IMR-90 (cell line): ENCODE measurements at regions not wholly inside any gene's neighbourhood (a gene's known extent, or its start where the extent isn't known, plus 50 kb on each side); places are given as distances from the start of the nearest gene placed in this dataset.

Experiments
- ATAC-seq: fragments of 200-7000 bp; cut with Tn5 transposase; 2 replicates; pipeline ENCODE4 v1.9.1; 2020; ENCODE audit warnings: low read depth, mild to moderate bottlenecking, moderate library complexity
- BruUV-seq: library from RNA; stranded (reverse); fragments of 400-500 nt; replicated peaks from 2 replicates; lab custom pipeline; 2021; lab: Mats Ljungman, UMichigan
- CTCF ChIA-PET: fragments of 300-600 bp; formaldehyde crosslinking; extraction: SDS; loops from one replicate; lab custom pipeline; 2021; ENCODE audit warnings: antibody characterized with exemption; lab: Yijun Ruan, JAX
- POLR2A ChIA-PET: fragments of 300-600 bp; sonication (Branson Sonifier 250); formaldehyde crosslinking; loops from one replicate; lab custom pipeline; 2022; ENCODE audit warnings: antibody characterized with exemption; ENCODE audit not compliant: unreplicated experiment; lab: Charles Lee
- DNase-seq: peaks from one replicate; pipeline ENCODE4 v3.0.0; 2013
- H2AFZ ChIP-seq: replicated peaks from 2 replicates; pipeline ENCODE3; 2013; ENCODE audit warnings: low read length, mild to moderate bottlenecking; ENCODE audit not compliant: poor library complexity
- H2AK5ac ChIP-seq: 2 replicates; pipeline ENCODE4 v1.6.1; 2013; ENCODE audit warnings: low read depth, low read length, inconsistent platforms
- H2AK9ac ChIP-seq: replicated peaks from 2 replicates; pipeline ENCODE3; 2013; ENCODE audit warnings: mild to moderate bottlenecking, low read depth, low read length, moderate library complexity; ENCODE audit not compliant: poor library complexity
- H2BK120ac ChIP-seq: 2 replicates; pipeline ENCODE4 v1.6.1; 2013; ENCODE audit warnings: low read depth, low read length, inconsistent platforms
- H2BK15ac ChIP-seq: 3 replicates; pipeline ENCODE4 v1.6.1; 2013; ENCODE audit warnings: low read depth, low read length, inconsistent platforms
- H2BK20ac ChIP-seq: 2 replicates; pipeline ENCODE4 v1.6.1; 2013; ENCODE audit warnings: low read depth, mild to moderate bottlenecking, inconsistent platforms, low read length, moderate library complexity
- H2BK5ac ChIP-seq: 2 replicates; pipeline ENCODE4 v1.6.1; 2013; ENCODE audit warnings: mild to moderate bottlenecking, low read depth, low read length, inconsistent platforms; ENCODE audit not compliant: poor library complexity, severe bottlenecking
- H3K14ac ChIP-seq: replicated peaks from 2 replicates; pipeline ENCODE4 v1.6.1; 2013; ENCODE audit warnings: low read depth, low read length, inconsistent platforms
- H3K18ac ChIP-seq: 2 replicates; pipeline ENCODE4 v1.6.1; 2013; ENCODE audit warnings: low read depth, low read length, control low read depth
- H3K23ac ChIP-seq: 2 replicates; pipeline ENCODE4 v1.6.1; 2013; ENCODE audit warnings: low read depth, low read length, inconsistent platforms
- H3K27ac ChIP-seq: 2 replicates; pipeline ENCODE4 v1.5.1; 2013; ENCODE audit warnings: mild to moderate bottlenecking, control low read depth, low read length; ENCODE audit not compliant: insufficient read depth
- H3K27me3 ChIP-seq: 2 replicates; pipeline ENCODE4 v1.6.1; 2013; ENCODE audit warnings: low read length; ENCODE audit not compliant: control insufficient read depth, insufficient read depth
- H3K36me3 ChIP-seq: 2 replicates; pipeline ENCODE4 v1.6.1; 2013; ENCODE audit warnings: low read length, mixed read lengths; ENCODE audit not compliant: control insufficient read depth, insufficient read depth
- H3K4ac ChIP-seq: 2 replicates; pipeline ENCODE4 v1.6.1; 2013; ENCODE audit warnings: low read depth, low read length, inconsistent platforms
- H3K4me1 ChIP-seq: 2 replicates; pipeline ENCODE4 v1.6.1; 2013; ENCODE audit warnings: low read length, mixed read lengths; ENCODE audit not compliant: control insufficient read depth, insufficient read depth
- H3K4me2 ChIP-seq: 2 replicates; pipeline ENCODE4 v1.6.1; 2013; ENCODE audit warnings: low read depth, mild to moderate bottlenecking, control low read depth, low read length, moderate library complexity
- H3K4me3 ChIP-seq: 2 replicates; pipeline ENCODE4 v1.5.1; 2013; ENCODE audit warnings: low read depth, mild to moderate bottlenecking, control low read depth, low read length, moderate library complexity; ENCODE audit not compliant: insufficient read depth
- H3K56ac ChIP-seq: 2 replicates; pipeline ENCODE4 v1.6.1; 2013; ENCODE audit warnings: low read length, inconsistent platforms; ENCODE audit not compliant: insufficient read depth; ENCODE audit errors: extremely low read depth
- H3K79me1 ChIP-seq, 2 experiments: 2 replicates each; pipeline ENCODE4 v1.6.1; 2013; ENCODE audit warnings: low read length in 2 of 2, inconsistent platforms in 1 of 2, low read depth in 1 of 2
- H3K9ac ChIP-seq: 2 replicates; pipeline ENCODE4 v1.6.1; 2013; ENCODE audit warnings: low read depth, low read length, control low read depth
- H3K9me1 ChIP-seq: 2 replicates; pipeline ENCODE4 v1.6.1; 2013; ENCODE audit warnings: low read length, inconsistent platforms; ENCODE audit not compliant: insufficient read depth
- H3K9me3 ChIP-seq: 2 replicates; pipeline ENCODE4 v1.6.1; 2013; ENCODE audit warnings: low read length; ENCODE audit not compliant: control insufficient read depth, insufficient read depth
- H4K20me1 ChIP-seq: 2 replicates; pipeline ENCODE4 v1.6.1; 2013; ENCODE audit warnings: low read length, inconsistent platforms; ENCODE audit not compliant: insufficient read depth
- H4K5ac ChIP-seq: 2 replicates; pipeline ENCODE4 v1.6.1; 2013; ENCODE audit warnings: mild to moderate bottlenecking, low read depth, low read length, control low read depth
- H4K8ac ChIP-seq, 2 experiments: 2 replicates each; pipeline ENCODE4 v1.6.1; 2013; ENCODE audit warnings: low read depth in 2 of 2, low read length in 2 of 2, control low read depth in 1 of 2, inconsistent platforms in 1 of 2
- H4K91ac ChIP-seq: 2 replicates; pipeline ENCODE4 v1.6.1; 2013; ENCODE audit warnings: low read depth, low read length, inconsistent platforms; ENCODE audit not compliant: insufficient read depth
- BHLHE40 ChIP-seq: fragments of 150-350 bp; IDR thresholded peaks from 2 replicates; pipeline ENCODE4 v1.6.1; 2016; ENCODE audit warnings: mild to moderate bottlenecking, low read depth, low read length
- CEBPB ChIP-seq: IDR thresholded peaks from 2 replicates; pipeline ENCODE4 v1.6.1; 2012; ENCODE audit warnings: low read depth, low read length, improper control_type of control experiment
- MXI1 ChIP-seq: IDR thresholded peaks from 2 replicates; pipeline ENCODE4 v1.6.1; 2012; ENCODE audit warnings: low read depth, mild to moderate bottlenecking, low read length, moderate library complexity, borderline replicate concordance
- NFE2L2 ChIP-seq: fragments of 150-350 bp; IDR thresholded peaks from 2 replicates; pipeline ENCODE4 v1.6.1; 2016; ENCODE audit warnings: low read depth, mild to moderate bottlenecking, low read length
- POLR2A ChIP-seq: IDR thresholded peaks from 2 replicates; pipeline ENCODE4 v1.6.1; 2012; ENCODE audit warnings: mild to moderate bottlenecking, low read depth, low read length
- RAD21 ChIP-seq: IDR thresholded peaks from 2 replicates; pipeline ENCODE4 v1.6.1; 2012; ENCODE audit warnings: low read length, improper control_type of control experiment
- RCOR1 ChIP-seq: IDR thresholded peaks from 2 replicates; pipeline ENCODE4 v1.6.1; 2012; ENCODE audit warnings: mild to moderate bottlenecking, low read length, improper control_type of control experiment; ENCODE audit not compliant: insufficient replicate concordance
- RFX5 ChIP-seq: IDR thresholded peaks from 2 replicates; pipeline ENCODE4 v1.8.0; 2012; ENCODE audit warnings: low read depth, mild to moderate bottlenecking, low read length, moderate library complexity
- WGBS, 2 experiments: methylation state at CpG; one replicate each; pipeline versions ENCODE4 v1.1.5 to v1.1.7; 2013; ENCODE audit warnings: missing lambda C conversion rate in 2 of 2; ENCODE audit not compliant: insufficient read length in 1 of 2; ENCODE audit errors: extremely low coverage in 2 of 2; 5-methylcytosine and 5-hydroxymethylcytosine counted together
- dilution Hi-C: fragments of 300-500 bp; cut with HindIII; formaldehyde crosslinking; loops from one replicate; pipeline ENCODE4 v1.14.3; 2018; ENCODE audit warnings: low sequenced_read_pairs; ENCODE audit not compliant: unreplicated experiment
- in situ Hi-C: fragments of 300-500 bp; cut with MboI; formaldehyde crosslinking; loops from 3 replicates; pipeline ENCODE4 v1.14.3; 2019; ENCODE audit warnings: low sequenced_read_pairs, inconsistent platforms, mixed read lengths
- intact Hi-C: fragments of 100-400 bp; cut with micrococcal nuclease; formaldehyde crosslinking; loops from 2 replicates; pipeline ENCODE4 v1.10.0; 2022
- TF ChIP-seq, protein P1 (sequence below): fragments of 150-350 bp; IDR thresholded peaks from 2 replicates; pipeline ENCODE4 v1.6.1; 2017; ENCODE audit warnings: mild to moderate bottlenecking, antibody characterized with exemption, low read length, low read depth
- TF ChIP-seq, protein P2 (sequence below): fragments of 150-350 bp; IDR thresholded peaks from 2 replicates; pipeline ENCODE4 v1.6.1; 2016; ENCODE audit warnings: low read depth, mild to moderate bottlenecking, low read length, moderate library complexity, borderline replicate concordance

DNA sequence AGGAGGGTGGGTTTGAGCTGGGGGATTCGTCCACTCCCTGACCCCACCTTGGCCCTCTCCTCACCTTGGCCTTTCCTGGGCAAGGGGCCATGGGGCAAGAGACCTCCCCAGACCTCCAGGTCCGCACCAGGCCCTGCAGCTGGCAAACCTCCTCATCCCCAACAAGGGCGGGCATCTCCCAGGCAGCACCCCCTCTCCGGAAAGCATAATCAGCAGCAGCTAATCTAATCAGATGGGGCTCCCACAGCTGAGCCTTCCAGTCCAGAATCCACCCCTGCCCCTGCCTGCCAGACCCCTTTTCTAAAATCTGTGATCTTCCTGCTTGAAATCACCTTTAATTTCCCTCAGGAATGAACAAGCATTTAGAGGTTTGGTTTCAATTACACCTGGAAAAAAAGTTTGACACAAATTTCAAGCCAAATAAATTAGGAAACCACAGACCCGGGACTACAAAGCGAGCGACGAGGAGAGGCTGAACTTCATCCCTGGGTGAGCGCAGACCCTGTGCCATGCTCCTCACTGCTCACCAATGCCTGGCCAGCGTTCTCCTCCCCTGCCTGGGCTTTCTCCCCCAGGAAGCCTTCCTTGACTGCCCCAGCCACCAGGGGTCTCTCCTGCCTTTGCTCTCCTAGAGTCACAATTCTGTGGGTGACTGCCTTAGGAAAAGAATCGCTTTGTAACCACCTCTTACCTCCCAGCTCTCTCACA, 143.0 kb upstream of the MYCN start:
- Histone ChIP-seq H2AFZ (no peak overlapping the region), H3K18ac (no peak overlapping the region)
- DNase-seq: no peak

More for the DNA sequence above, 143.0 kb upstream of the MYCN start:
- 60% methylated on average over 5 of the region's 11 CpGs; no CpG with 5 or more reads in 1 of the 2 experiments for WGBS, 2 experiments
- ChIA-PET CTCF (no interaction called here), POLR2A (no interaction called here)
- no peak overlapping the region for H3K4ac ChIP-seq
- peaks cover 35% of the 10 kb centered on the region for H3K9me3 ChIP-seq
- no peak overlapping the region for H3K56ac ChIP-seq
- no peak overlapping the region for H2AK9ac ChIP-seq
- H2BK5ac ChIP-seq: no peak overlapping the region
- no peaks in the 10 kb centered on the region for H3K79me1 ChIP-seq
- H3K9ac ChIP-seq: no peak overlapping the region
- no peak overlapping the region for H4K8ac ChIP-seq
- H3K23ac ChIP-seq: no peak overlapping the region
- H3K4me2 ChIP-seq: no peak overlapping the region
- H4K20me1 ChIP-seq: no peaks in the 10 kb centered on the region
- no peak overlapping the region for H2BK20ac ChIP-seq
- no peaks in the 10 kb centered on the region for H3K36me3 ChIP-seq
- H3K27ac ChIP-seq: no peak overlapping the region
- no peak overlapping the region for H3K4me3 ChIP-seq
- no peak overlapping the region for H2BK120ac ChIP-seq
- BruUV-seq: no TSS peak
- no peak overlapping the region for H2AK5ac ChIP-seq
- no peak overlapping the region for H2BK15ac ChIP-seq
- in situ Hi-C loops: no loop called here
- no peak overlapping the region for H3K14ac ChIP-seq
- no peaks in the 10 kb centered on the region for H3K9me1 ChIP-seq
- no peaks in the 10 kb centered on the region for H3K27me3 ChIP-seq
- no peak for ATAC-seq
- no peak overlapping the region for H4K5ac ChIP-seq
- no peaks in the 10 kb centered on the region for H3K4me1 ChIP-seq
- TF ChIP-seq BHLHE40 (no peak), NFE2L2 (no peak), RFX5 (no peak), POLR2A (no peak), MXI1 (no peak), CEBPB (no peak), RAD21 (no peak), RCOR1 (no peak)
- TF ChIP-seq, protein P1, sequence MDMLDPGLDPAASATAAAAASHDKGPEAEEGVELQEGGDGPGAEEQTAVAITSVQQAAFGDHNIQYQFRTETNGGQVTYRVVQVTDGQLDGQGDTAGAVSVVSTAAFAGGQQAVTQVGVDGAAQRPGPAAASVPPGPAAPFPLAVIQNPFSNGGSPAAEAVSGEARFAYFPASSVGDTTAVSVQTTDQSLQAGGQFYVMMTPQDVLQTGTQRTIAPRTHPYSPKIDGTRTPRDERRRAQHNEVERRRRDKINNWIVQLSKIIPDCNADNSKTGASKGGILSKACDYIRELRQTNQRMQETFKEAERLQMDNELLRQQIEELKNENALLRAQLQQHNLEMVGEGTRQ: no peak
- TF ChIP-seq, protein P2, sequence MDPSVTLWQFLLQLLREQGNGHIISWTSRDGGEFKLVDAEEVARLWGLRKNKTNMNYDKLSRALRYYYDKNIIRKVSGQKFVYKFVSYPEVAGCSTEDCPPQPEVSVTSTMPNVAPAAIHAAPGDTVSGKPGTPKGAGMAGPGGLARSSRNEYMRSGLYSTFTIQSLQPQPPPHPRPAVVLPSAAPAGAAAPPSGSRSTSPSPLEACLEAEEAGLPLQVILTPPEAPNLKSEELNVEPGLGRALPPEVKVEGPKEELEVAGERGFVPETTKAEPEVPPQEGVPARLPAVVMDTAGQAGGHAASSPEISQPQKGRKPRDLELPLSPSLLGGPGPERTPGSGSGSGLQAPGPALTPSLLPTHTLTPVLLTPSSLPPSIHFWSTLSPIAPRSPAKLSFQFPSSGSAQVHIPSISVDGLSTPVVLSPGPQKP: no peak
- H4K91ac ChIP-seq: no peak overlapping the region
- intact Hi-C loops: no loop called here
- dilution Hi-C loops: no loop called here
